ENCODE measurements at regions not wholly inside any gene's neighbourhood (a gene's known extent, or its start where the extent isn't known, plus 50 kb on each side); places are given as distances from the start of the nearest gene placed in this dataset.

DNA sequence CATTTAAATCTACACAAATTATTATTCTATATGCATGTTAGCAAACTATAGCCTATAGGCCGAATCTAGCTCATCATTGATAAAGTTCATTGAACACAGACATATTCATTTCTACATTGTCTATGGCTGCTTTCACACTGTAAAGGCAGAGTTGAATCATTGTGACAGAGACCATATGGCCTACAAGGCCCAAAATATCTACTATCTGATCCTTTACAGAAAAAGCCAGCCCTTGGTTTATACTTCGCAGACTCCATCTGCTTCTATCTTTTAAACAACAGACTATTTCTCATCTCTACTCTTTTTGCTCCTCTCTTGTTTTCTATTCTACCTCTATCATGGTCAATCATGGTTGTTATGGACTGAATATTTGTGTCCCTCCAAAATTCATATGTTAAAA is 190.7 kb downstream of the EXOC5 start:
- in situ Hi-C loops (cut with HindIII; ENCODE audit: low pct_unique_long_range_greater_than_20kb, low sequenced_read_pairs) (no loop called here), intact Hi-C loops (cut with micrococcal nuclease; ENCODE audit: unreplicated experiment) (no loop called here)
- Histone ChIP-seq H3K4me1 (ENCODE audit: control insufficient read depth, insufficient read depth, low read length) (no peaks in the 10 kb centered on the region), H3K27me3 (ENCODE audit: control insufficient read depth, insufficient read depth, low read length) (peaks cover 2% of the 10 kb centered on the region; the same call in 1 of the 2 replicates), H3K9me3 (ENCODE audit: control insufficient read depth, insufficient read depth, low read depth, low read length) (no peaks in the 10 kb centered on the region), H3K36me3 (ENCODE audit: control insufficient read depth, insufficient read depth, low read length) (no peaks in the 10 kb centered on the region), H3K27ac (ENCODE audit: low read length) (no peak overlapping the region), H3K4me3 (ENCODE audit: low read depth in 2 of 2, low read length in 2 of 2) (no peak overlapping the region)
- DNase-seq (ENCODE audit: low read depth, low spot score) = no peak
- BruUV-seq (replicated peaks) = no TSS peak
- no peak for TF ChIP-seq TCF7L2 (IDR thresholded peaks at IDR 0.05; ENCODE audit: low read depth, low read length)
- TF ChIP-seq REST (IDR thresholded peaks at IDR 0.05; ENCODE audit: insufficient read depth in 1 of 2, low read depth in 2 of 2, low read length in 1 of 2) = no peak
- TF ChIP-seq POLR2AphosphoS5 (IDR thresholded peaks at IDR 0.05; ENCODE audit: low read depth, low read length) = no peak
- no peak for TF ChIP-seq SIN3A (IDR thresholded peaks at IDR 0.05; ENCODE audit: borderline replicate concordance, insufficient read depth, low read depth, low read length)
- TF ChIP-seq, protein P1, sequence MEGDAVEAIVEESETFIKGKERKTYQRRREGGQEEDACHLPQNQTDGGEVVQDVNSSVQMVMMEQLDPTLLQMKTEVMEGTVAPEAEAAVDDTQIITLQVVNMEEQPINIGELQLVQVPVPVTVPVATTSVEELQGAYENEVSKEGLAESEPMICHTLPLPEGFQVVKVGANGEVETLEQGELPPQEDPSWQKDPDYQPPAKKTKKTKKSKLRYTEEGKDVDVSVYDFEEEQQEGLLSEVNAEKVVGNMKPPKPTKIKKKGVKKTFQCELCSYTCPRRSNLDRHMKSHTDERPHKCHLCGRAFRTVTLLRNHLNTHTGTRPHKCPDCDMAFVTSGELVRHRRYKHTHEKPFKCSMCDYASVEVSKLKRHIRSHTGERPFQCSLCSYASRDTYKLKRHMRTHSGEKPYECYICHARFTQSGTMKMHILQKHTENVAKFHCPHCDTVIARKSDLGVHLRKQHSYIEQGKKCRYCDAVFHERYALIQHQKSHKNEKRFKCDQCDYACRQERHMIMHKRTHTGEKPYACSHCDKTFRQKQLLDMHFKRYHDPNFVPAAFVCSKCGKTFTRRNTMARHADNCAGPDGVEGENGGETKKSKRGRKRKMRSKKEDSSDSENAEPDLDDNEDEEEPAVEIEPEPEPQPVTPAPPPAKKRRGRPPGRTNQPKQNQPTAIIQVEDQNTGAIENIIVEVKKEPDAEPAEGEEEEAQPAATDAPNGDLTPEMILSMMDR (IDR thresholded peaks at IDR 0.05) = no peak
- ChIA-PET CTCF (no interaction called here), POLR2A (no interaction called here)
- ATAC-seq = no peak

- ATAC-seq = no peak
- H3K4me1 ChIP-seq (ENCODE audit: control insufficient read depth, insufficient read depth, low read length) = no peaks in the 10 kb centered on the region
- DNase-seq (ENCODE audit: low read depth, low spot score) = no peak
- no peak overlapping the region for H3K4me3 ChIP-seq (ENCODE audit: low read depth in 2 of 2, low read length in 2 of 2)
- intact Hi-C loops (cut with micrococcal nuclease; ENCODE audit: unreplicated experiment) = no loop called here
- no peak overlapping the region for H3K27ac ChIP-seq (ENCODE audit: low read length)
- H3K9me3 ChIP-seq (ENCODE audit: control insufficient read depth, insufficient read depth, low read depth, low read length) = no peaks in the 10 kb centered on the region
- H3K27me3 ChIP-seq (ENCODE audit: control insufficient read depth, insufficient read depth, low read length) = peaks cover 2% of the 10 kb centered on the region
- no peak for TF ChIP-seq SIN3A (IDR thresholded peaks at IDR 0.05; ENCODE audit: borderline replicate concordance, insufficient read depth, low read depth, low read length)
- no peak for TF ChIP-seq TCF7L2 (IDR thresholded peaks at IDR 0.05; ENCODE audit: low read depth, low read length)
- TF ChIP-seq POLR2AphosphoS5 (IDR thresholded peaks at IDR 0.05; ENCODE audit: low read depth, low read length) = no peak
- BruUV-seq (replicated peaks) = no TSS peak
- CTCF ChIA-PET = no interaction called here
- POLR2A ChIA-PET = no interaction called here
- H3K36me3 ChIP-seq (ENCODE audit: control insufficient read depth, insufficient read depth, low read length) = no peaks in the 10 kb centered on the region
- in situ Hi-C loops (cut with HindIII; ENCODE audit: low pct_unique_long_range_greater_than_20kb, low sequenced_read_pairs) = no loop called here
Observed at GRCh38 chr14:57073986-57074385, 194.7 kb downstream of the EXOC5 start.

DNA sequence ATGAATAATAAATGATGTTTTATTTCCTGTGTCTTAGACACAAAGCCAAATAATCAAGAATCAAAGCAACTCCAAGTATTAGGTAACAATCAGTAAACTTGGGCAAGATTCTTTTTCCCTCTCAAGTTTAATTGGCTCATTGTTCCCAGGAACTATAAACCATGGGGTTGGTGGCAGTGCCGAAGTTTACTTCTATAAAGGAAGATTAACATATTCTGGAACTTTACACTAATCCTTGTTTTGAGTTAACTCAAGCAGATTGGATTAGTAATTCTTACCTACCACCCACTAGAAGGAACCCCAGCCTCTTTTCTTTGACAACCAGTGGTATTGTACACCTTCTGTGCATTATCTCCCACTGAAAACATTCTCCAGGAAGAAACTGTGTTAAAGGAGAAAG is 197.1 kb downstream of the EXOC5 start:
- Histone ChIP-seq H3K27me3 (ENCODE audit: control insufficient read depth, insufficient read depth, low read length) (peaks cover 2% of the 10 kb centered on the region), H3K27ac (ENCODE audit: low read length) (no peak overlapping the region), H3K36me3 (ENCODE audit: control insufficient read depth, insufficient read depth, low read length) (no peaks in the 10 kb centered on the region), H3K4me1 (ENCODE audit: control insufficient read depth, insufficient read depth, low read length) (no peaks in the 10 kb centered on the region), H3K4me3 (ENCODE audit: low read depth in 2 of 2, low read length in 2 of 2) (no peak overlapping the region), H3K9me3 (ENCODE audit: control insufficient read depth, insufficient read depth, low read depth, low read length) (no peaks in the 10 kb centered on the region)
- POLR2A ChIA-PET = no interaction called here
- intact Hi-C loops (cut with micrococcal nuclease; ENCODE audit: unreplicated experiment) = no loop called here
- ATAC-seq = no peak
- CTCF ChIA-PET = no interaction called here
- no peak for DNase-seq (ENCODE audit: low read depth, low spot score)
- no TSS peak for BruUV-seq (replicated peaks)
- TF ChIP-seq REST (IDR thresholded peaks at IDR 0.05; ENCODE audit: insufficient read depth in 1 of 2, low read depth in 2 of 2, low read length in 1 of 2) (no peak), TCF7L2 (IDR thresholded peaks at IDR 0.05; ENCODE audit: low read depth, low read length) (no peak), SIN3A (IDR thresholded peaks at IDR 0.05; ENCODE audit: borderline replicate concordance, insufficient read depth, low read depth, low read length) (no peak), POLR2AphosphoS5 (IDR thresholded peaks at IDR 0.05; ENCODE audit: low read depth, low read length) (no peak)
- TF ChIP-seq, protein P1 (IDR thresholded peaks at IDR 0.05) = no peak
- in situ Hi-C loops (cut with HindIII; ENCODE audit: low pct_unique_long_range_greater_than_20kb, low sequenced_read_pairs) = no loop called here
